AG04450 (cell line): ENCODE measurements at regions not wholly inside any gene's neighbourhood (a gene's known extent, or its start where the extent isn't known, plus 50 kb on each side); places are given as distances from the start of the nearest gene placed in this dataset.

ENCODE experiments used
- CTCF ChIA-PET: fragments of 300-600, 350-600 bp; formaldehyde crosslinking; extraction: SDS; loops from one replicate; lab custom pipeline; 2022; ENCODE audit warnings: antibody characterized with exemption, inconsistent platforms; lab: Charles Lee
- POLR2A ChIA-PET: fragments of 350-600 bp; formaldehyde crosslinking; extraction: SDS; loops from one replicate; lab custom pipeline; 2021; ENCODE audit warnings: antibody characterized with exemption, inconsistent platforms; lab: Yijun Ruan, JAX
- DNase-seq: peaks from one replicate; pipeline ENCODE4 v3.0.0-alpha.2; 2011; ENCODE audit warnings: low read depth, low spot score
- H3K27ac ChIP-seq: one replicate; pipeline ENCODE4 v1.5.1; 2012; ENCODE audit warnings: low read depth, low read length, control low read depth
- H3K27me3 ChIP-seq: one replicate; pipeline ENCODE4 v1.6.0; 2012; ENCODE audit warnings: low read length; ENCODE audit not compliant: control insufficient read depth, insufficient read depth
- H3K4me3 ChIP-seq: 2 replicates; pipeline ENCODE4 v1.5.1; 2011; ENCODE audit warnings: mild to moderate bottlenecking, low read depth, low read length, control low read depth
- H3K9me3 ChIP-seq: 2 replicates; pipeline ENCODE4 v1.5.1; 2012; ENCODE audit warnings: low read length; ENCODE audit not compliant: control insufficient read depth, insufficient read depth
- CTCF ChIP-seq: IDR thresholded peaks from 2 replicates; pipeline ENCODE4 v1.5.1; 2011; ENCODE audit warnings: low read depth, low read length, control low read depth, inconsistent platforms

DNA sequence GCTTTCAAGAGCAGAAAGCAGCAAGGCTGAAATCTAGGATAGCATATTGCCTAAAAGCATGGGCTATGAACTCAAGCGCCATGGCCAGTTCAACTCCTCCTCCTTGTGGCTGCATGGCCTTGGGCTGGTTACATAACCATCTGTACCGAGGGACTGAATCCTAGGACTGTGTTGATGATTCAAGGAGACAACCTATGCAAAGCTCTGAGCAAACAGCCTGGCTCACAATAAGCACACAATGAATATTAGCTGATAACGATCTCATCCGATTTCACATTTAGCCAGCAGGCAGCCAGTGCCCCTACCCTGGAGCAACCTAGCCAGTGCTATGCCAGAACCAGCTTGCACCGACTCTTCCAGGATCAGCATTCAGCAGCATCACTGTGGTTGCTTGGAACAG, 698.4 kb downstream of the TBC1D22A start:
- peaks cover 38% of the 10 kb centered on the region for H3K9me3 ChIP-seq
- no peak for TF ChIP-seq CTCF
- DNase-seq = no peak
- H3K27me3 ChIP-seq = no peaks in the 10 kb centered on the region
- CTCF ChIA-PET = no interaction called here
- no peak overlapping the region for H3K27ac ChIP-seq
- H3K4me3 ChIP-seq = no peak overlapping the region
- POLR2A ChIA-PET = no interaction called here

GRCh38 chr22:47460176-47460575, 697.7 kb downstream of the TBC1D22A start:
- Histone ChIP-seq H3K27me3 (no peaks in the 10 kb centered on the region), H3K27ac (no peak overlapping the region), H3K4me3 (no peak overlapping the region), H3K9me3 (peaks cover 37% of the 10 kb centered on the region)
- TF ChIP-seq CTCF = no peak
- ChIA-PET POLR2A (no interaction called here), CTCF (interaction anchor here (0.6 kb wide), 1 partner anchor 96 kb away, joined by 6 read pairs; no protein-coding TSS in a partner anchor)
- DNase-seq = no peak

DNA sequence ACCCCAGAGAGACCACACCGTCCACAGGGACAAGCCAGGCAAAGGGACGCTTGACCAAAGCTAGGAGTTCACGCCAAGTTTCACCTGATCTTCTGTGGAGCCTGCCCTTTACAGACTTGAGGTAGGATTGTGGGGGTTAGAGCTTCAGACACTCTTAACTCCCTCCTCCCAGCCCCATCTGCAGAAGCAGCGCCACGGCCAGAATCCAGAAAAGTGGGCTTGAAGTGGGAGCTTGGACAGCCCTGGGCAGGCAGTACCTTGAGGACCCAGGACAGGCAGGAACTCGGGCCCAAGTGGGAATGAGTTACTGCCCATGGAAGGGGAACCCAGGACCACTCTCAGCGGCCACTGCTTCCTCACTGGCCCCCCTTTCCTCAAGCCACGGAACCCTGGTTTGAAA, 695.9 kb downstream of the TBC1D22A start:
- ChIA-PET POLR2A (no interaction called here), CTCF (no interaction called here)
- no peaks in the 10 kb centered on the region for H3K27me3 ChIP-seq
- H3K27ac ChIP-seq = no peak overlapping the region
- H3K4me3 ChIP-seq = no peak overlapping the region
- no peak for TF ChIP-seq CTCF
- no peak for DNase-seq
- H3K9me3 ChIP-seq = peaks cover 28% of the 10 kb centered on the region

- POLR2A ChIA-PET = no interaction called here
- Histone ChIP-seq H3K4me3 (no peak overlapping the region), H3K9me3 (peaks cover 28% of the 10 kb centered on the region), H3K27ac (no peak overlapping the region), H3K27me3 (no peaks in the 10 kb centered on the region)
- no peak for DNase-seq
- no peak for TF ChIP-seq CTCF
- CTCF ChIA-PET = no interaction called here
Observed at GRCh38 chr22:47457509-47458300, 695.3 kb downstream of the TBC1D22A start.

GRCh38 chr22:47457021-47457420, 694.6 kb downstream of the TBC1D22A start:
- POLR2A ChIA-PET = no interaction called here
- CTCF ChIA-PET = no interaction called here
- TF ChIP-seq CTCF = no peak

More at GRCh38 chr22:47457021-47457420, 694.6 kb downstream of the TBC1D22A start:
- no peak for DNase-seq
- H3K27me3 ChIP-seq = no peaks in the 10 kb centered on the region
- no peak overlapping the region for H3K4me3 ChIP-seq
- peaks cover 28% of the 10 kb centered on the region for H3K9me3 ChIP-seq
- no peak overlapping the region for H3K27ac ChIP-seq
